Neural progenitor cell (in vitro differentiated cells): ENCODE measurements at regions not wholly inside any gene's neighbourhood (a gene's known extent, or its start where the extent isn't known, plus 50 kb on each side); places are given as distances from the start of the nearest gene placed in this dataset.

ENCODE experiments used
- DNase-seq: peaks from one replicate; pipeline ENCODE4 v3.0.0-alpha.2; 2016; ENCODE audit warnings: low spot score
- H2AFZ ChIP-seq: fragments of 200-600 bp; sonication (generic); replicated peaks from 2 replicates; pipeline ENCODE4 v1.6.1; 2016; ENCODE audit warnings: antibody characterized with exemption
- H3F3A ChIP-seq: fragments of 200-600 bp; sonication (generic); 2 replicates; pipeline ENCODE4 v1.6.1; 2016; ENCODE audit warnings: antibody characterized with exemption, low read depth
- H3K27ac ChIP-seq: fragments of 200-600 bp; sonication (generic); 2 replicates; pipeline ENCODE4 v1.5.1; 2016; ENCODE audit warnings: mild to moderate bottlenecking
- H3K27me3 ChIP-seq: fragments of 200-600 bp; sonication (generic); 2 replicates; pipeline ENCODE4 v1.6.1; 2016; ENCODE audit warnings: mild to moderate bottlenecking, moderate library complexity
- H3K36me3 ChIP-seq: fragments of 200-600 bp; sonication (generic); 2 replicates; pipeline ENCODE4 v1.5.1; 2016
- H3K4me1 ChIP-seq: fragments of 200-600 bp; sonication (generic); 2 replicates; pipeline ENCODE4 v1.6.1; 2016; ENCODE audit warnings: mixed run types
- H3K4me2 ChIP-seq: fragments of 200-600 bp; sonication (generic); 2 replicates; pipeline ENCODE4 v1.6.1; 2016
- H3K4me3 ChIP-seq: fragments of 200-600 bp; sonication (generic); 2 replicates; pipeline ENCODE4 v1.5.1; 2016
- H3K79me2 ChIP-seq: fragments of 200-600 bp; sonication (generic); 2 replicates; pipeline ENCODE4 v1.6.1; 2016; ENCODE audit warnings: low read depth
- H3K9ac ChIP-seq: fragments of 200-600 bp; sonication (generic); 2 replicates; pipeline ENCODE4 v1.6.1; 2016
- H3K9me3 ChIP-seq: fragments of 200-600 bp; sonication (generic); 2 replicates; pipeline ENCODE4 v1.5.1; 2016; ENCODE audit warnings: low read depth
- H4K20me1 ChIP-seq: fragments of 200-600 bp; sonication (generic); 2 replicates; pipeline ENCODE4 v1.6.1; 2016; ENCODE audit warnings: low read depth
- H3K27ac Mint-ChIP-seq: 3 replicates; pipeline ENCODE4 v1.8.0; 2021; ENCODE audit warnings: mixed read lengths
- H3K27me3 Mint-ChIP-seq: 2 replicates; pipeline ENCODE4 v1.8.0; 2022; ENCODE audit warnings: low read depth, mild to moderate bottlenecking, inconsistent platforms, moderate library complexity, mixed read lengths; ENCODE audit not compliant: insufficient read depth
- H3K36me3 Mint-ChIP-seq: 3 replicates; pipeline ENCODE4 v1.8.0; 2021; ENCODE audit warnings: mixed read lengths
- H3K4me1 Mint-ChIP-seq: 3 replicates; pipeline ENCODE4 v1.8.0; 2021; ENCODE audit warnings: mixed read lengths
- H3K4me3 Mint-ChIP-seq: 3 replicates; pipeline ENCODE4 v1.8.0; 2021; ENCODE audit warnings: mild to moderate bottlenecking, moderate library complexity, mixed read lengths
- H3K9me3 Mint-ChIP-seq: 3 replicates; pipeline ENCODE4 v1.8.0; 2020; ENCODE audit warnings: mixed read lengths
- EZH2 ChIP-seq: fragments of 200-600 bp; sonication (generic); IDR thresholded peaks from 2 replicates; pipeline ENCODE4 v1.6.1; 2017; ENCODE audit warnings: antibody characterized with exemption, mild to moderate bottlenecking, moderate library complexity
- EZH2phosphoT487 ChIP-seq: fragments of 200-600 bp; sonication (generic); IDR thresholded peaks from 2 replicates; pipeline ENCODE4 v1.6.1; 2017; ENCODE audit warnings: antibody characterized with exemption
- TF ChIP-seq, protein P1 (sequence below): fragments of 200-600 bp; sonication (generic); IDR thresholded peaks from 2 replicates; pipeline ENCODE4 v1.5.1; 2017; ENCODE audit warnings: antibody characterized with exemption, mild to moderate bottlenecking

DNA sequence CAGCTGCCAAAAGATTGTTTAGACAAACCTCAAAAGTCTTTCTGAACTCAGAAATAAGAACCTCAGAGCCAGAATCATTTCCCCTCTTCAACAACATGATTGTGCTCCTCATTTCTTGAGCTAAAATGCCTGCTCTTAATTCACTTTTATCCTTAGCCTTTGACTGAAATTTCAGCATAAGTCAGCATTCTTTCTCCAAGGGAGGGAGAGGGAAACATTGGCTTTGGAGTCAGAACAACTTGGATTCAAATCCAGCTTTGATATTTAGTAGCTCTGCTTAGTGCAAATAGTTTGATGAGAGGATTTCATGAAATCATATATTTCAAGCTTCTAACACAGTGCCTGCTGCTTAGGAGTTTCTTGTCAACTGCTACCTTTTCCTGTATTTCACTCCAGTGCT is 484.6 kb upstream of the INTU start:
- TF ChIP-seq EZH2, result no peak
- TF ChIP-seq, protein P1, sequence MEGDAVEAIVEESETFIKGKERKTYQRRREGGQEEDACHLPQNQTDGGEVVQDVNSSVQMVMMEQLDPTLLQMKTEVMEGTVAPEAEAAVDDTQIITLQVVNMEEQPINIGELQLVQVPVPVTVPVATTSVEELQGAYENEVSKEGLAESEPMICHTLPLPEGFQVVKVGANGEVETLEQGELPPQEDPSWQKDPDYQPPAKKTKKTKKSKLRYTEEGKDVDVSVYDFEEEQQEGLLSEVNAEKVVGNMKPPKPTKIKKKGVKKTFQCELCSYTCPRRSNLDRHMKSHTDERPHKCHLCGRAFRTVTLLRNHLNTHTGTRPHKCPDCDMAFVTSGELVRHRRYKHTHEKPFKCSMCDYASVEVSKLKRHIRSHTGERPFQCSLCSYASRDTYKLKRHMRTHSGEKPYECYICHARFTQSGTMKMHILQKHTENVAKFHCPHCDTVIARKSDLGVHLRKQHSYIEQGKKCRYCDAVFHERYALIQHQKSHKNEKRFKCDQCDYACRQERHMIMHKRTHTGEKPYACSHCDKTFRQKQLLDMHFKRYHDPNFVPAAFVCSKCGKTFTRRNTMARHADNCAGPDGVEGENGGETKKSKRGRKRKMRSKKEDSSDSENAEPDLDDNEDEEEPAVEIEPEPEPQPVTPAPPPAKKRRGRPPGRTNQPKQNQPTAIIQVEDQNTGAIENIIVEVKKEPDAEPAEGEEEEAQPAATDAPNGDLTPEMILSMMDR, result no peak
- TF ChIP-seq EZH2phosphoT487, result no peak
- Histone ChIP-seq H3K4me1 (peaks cover 6% of the 10 kb centered on the region), H4K20me1 (no peaks in the 10 kb centered on the region), H3K4me3 (no peak overlapping the region), H3K27ac (no peak overlapping the region), H2AFZ (no peak overlapping the region), H3F3A (no peaks in the 10 kb centered on the region), H3K36me3 (no peaks in the 10 kb centered on the region), H3K9me3 (no peaks in the 10 kb centered on the region), H3K27me3 (no peaks in the 10 kb centered on the region), H3K4me2 (no peak overlapping the region), H3K79me2 (no peaks in the 10 kb centered on the region), H3K9ac (no peak overlapping the region)
- DNase-seq, result no peak
- Mint-ChIP-seq H3K27me3 (peaks cover 4% of the 10 kb centered on the region), H3K27ac (no peak overlapping the region), H3K4me3 (no peak overlapping the region), H3K36me3 (no peaks in the 10 kb centered on the region), H3K9me3 (no peaks in the 10 kb centered on the region), H3K4me1 (no peaks in the 10 kb centered on the region)

DNA sequence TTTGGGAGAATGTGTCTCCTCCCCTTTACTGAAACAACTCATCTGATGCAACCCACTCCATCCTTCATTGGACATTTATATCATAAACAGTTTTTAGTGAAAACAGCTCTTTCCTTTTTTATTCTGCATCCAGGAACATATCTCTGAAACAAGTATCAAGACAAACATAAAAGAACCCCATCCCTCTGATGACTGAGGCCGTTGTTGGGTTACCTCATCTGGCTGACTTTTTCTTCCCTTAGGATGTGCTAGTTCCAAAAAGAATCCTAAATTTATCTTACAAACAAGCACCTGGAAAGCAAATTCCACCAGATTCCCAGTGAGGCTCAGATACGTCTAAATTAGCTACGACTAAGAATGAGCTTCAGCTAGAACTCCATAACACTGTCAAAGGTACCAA is 483.7 kb upstream of the INTU start:
- Mint-ChIP-seq H3K9me3 (no peaks in the 10 kb centered on the region), H3K27ac (no peak overlapping the region), H3K4me3 (no peak overlapping the region), H3K36me3 (no peaks in the 10 kb centered on the region), H3K27me3 (peaks cover 4% of the 10 kb centered on the region), H3K4me1 (no peaks in the 10 kb centered on the region)
- Histone ChIP-seq H3K79me2 (no peaks in the 10 kb centered on the region), H3K4me1 (peaks cover 6% of the 10 kb centered on the region), H3K9me3 (no peaks in the 10 kb centered on the region), H4K20me1 (no peaks in the 10 kb centered on the region), H3K4me2 (no peak overlapping the region), H3F3A (no peaks in the 10 kb centered on the region), H3K4me3 (no peak overlapping the region), H2AFZ (no peak overlapping the region), H3K27ac (no peak overlapping the region), H3K27me3 (no peaks in the 10 kb centered on the region), H3K9ac (no peak overlapping the region), H3K36me3 (no peaks in the 10 kb centered on the region)
- TF ChIP-seq, protein P1, result no peak
- TF ChIP-seq EZH2phosphoT487, result no peak
- no peak for TF ChIP-seq EZH2
- no peak for DNase-seq

DNA sequence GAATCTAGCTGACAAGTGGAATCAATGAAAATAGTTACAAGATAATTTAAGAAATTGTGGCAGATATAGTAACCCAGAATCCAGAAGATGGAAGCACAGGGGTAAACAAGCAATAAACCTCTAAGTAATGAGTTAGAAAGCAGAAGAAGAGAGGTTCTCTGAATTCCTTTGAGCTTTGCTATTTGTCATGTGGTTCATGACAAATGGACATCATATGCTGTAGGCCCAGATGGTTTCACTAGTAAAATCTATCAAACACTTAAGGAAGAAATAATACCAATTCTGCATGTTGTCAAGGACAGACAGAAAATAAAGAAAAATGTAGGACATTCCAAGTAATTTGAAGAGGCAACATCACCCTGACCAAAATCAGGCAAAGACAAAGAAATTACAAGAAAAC is 480.8 kb upstream of the INTU start:
- Histone ChIP-seq H3K4me3 (no peak overlapping the region), H3K79me2 (no peaks in the 10 kb centered on the region), H3K9ac (no peak overlapping the region), H3K4me1 (no peaks in the 10 kb centered on the region), H3K4me2 (no peak overlapping the region), H3K9me3 (no peaks in the 10 kb centered on the region), H4K20me1 (no peaks in the 10 kb centered on the region), H3K27me3 (no peaks in the 10 kb centered on the region), H3F3A (no peaks in the 10 kb centered on the region), H2AFZ (no peak overlapping the region), H3K36me3 (no peaks in the 10 kb centered on the region), H3K27ac (no peak overlapping the region)
- Mint-ChIP-seq H3K27me3 (peaks cover 4% of the 10 kb centered on the region), H3K36me3 (no peaks in the 10 kb centered on the region), H3K4me1 (no peaks in the 10 kb centered on the region), H3K4me3 (no peak overlapping the region), H3K27ac (no peak overlapping the region), H3K9me3 (no peaks in the 10 kb centered on the region)
- no peak for DNase-seq
- TF ChIP-seq EZH2phosphoT487 (no peak), EZH2 (no peak)
- TF ChIP-seq, protein P1, result no peak

DNA sequence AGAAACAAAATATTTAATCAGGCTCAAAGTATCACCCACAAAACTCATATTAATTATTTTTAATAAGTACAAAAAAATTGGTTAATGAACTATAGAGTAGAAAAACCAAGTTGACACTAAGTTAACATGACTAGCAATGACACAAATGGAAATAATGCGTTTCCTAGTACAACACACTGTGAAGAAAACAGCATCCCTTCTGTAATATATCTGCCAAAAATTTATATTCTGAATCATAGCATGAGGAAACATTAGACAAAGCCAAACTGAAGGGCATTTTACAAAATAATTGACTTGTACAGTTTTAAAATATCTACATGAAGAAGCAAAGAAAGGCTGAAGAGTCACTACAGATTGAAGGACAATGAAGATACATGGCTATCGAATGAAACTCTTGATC is 477.6 kb upstream of the INTU start:
- Histone ChIP-seq H3K4me1 (no peaks in the 10 kb centered on the region), H3K79me2 (no peaks in the 10 kb centered on the region), H3K36me3 (no peaks in the 10 kb centered on the region), H3K9ac (no peak overlapping the region), H3K4me2 (no peak overlapping the region), H3K27ac (no peak overlapping the region), H3K4me3 (no peak overlapping the region), H3F3A (no peaks in the 10 kb centered on the region), H3K9me3 (no peaks in the 10 kb centered on the region), H4K20me1 (no peaks in the 10 kb centered on the region), H3K27me3 (no peaks in the 10 kb centered on the region), H2AFZ (no peak overlapping the region)
- Mint-ChIP-seq H3K36me3 (no peaks in the 10 kb centered on the region), H3K27ac (no peak overlapping the region), H3K4me3 (no peak overlapping the region), H3K4me1 (no peaks in the 10 kb centered on the region), H3K27me3 (no peaks in the 10 kb centered on the region), H3K9me3 (no peaks in the 10 kb centered on the region)
- no peak for DNase-seq
- TF ChIP-seq EZH2phosphoT487, result no peak
